GM12878 (cell line): ENCODE measurements at regions not wholly inside any gene's neighbourhood (a gene's known extent, or its start where the extent isn't known, plus 50 kb on each side); places are given as distances from the start of the nearest gene placed in this dataset.

Source experiments
- BRCA1 ChIP-seq: IDR thresholded peaks from 2 replicates; pipeline ENCODE4 v1.6.1; 2011; ENCODE audit warnings: low read depth, low read length, improper control_type of control experiment
- CBFB ChIP-seq: IDR thresholded peaks from 2 replicates; pipeline ENCODE4 v1.6.1; 2016; ENCODE audit warnings: antibody characterized with exemption, low read depth
- CEBPB ChIP-seq, 2 experiments: fragments of 150-350 bp in 1 of 2; IDR thresholded peaks; 2 replicates each; pipeline ENCODE4 v1.6.1; 2012 to 2014; ENCODE audit warnings: low read depth in 2 of 2, low read length in 2 of 2, borderline replicate concordance in 1 of 2, inconsistent platforms in 1 of 2
- EED ChIP-seq: sonication (generic); IDR thresholded peaks from 2 replicates; pipeline ENCODE4 v1.6.1; 2016; ENCODE audit warnings: antibody characterized with exemption, low read depth
- MXI1 ChIP-seq: fragments of 150-350 bp; IDR thresholded peaks from 2 replicates; pipeline ENCODE4 v1.6.1; 2011; ENCODE audit warnings: low read depth, mild to moderate bottlenecking, inconsistent platforms, low read length, improper control_type of control experiment
- NBN ChIP-seq: fragments of 450-650 bp; IDR thresholded peaks from 2 replicates; pipeline ENCODE4 v1.6.1; 2016
- PRDM15 ChIP-seq: fragments of 450-650 bp; formaldehyde crosslinking; IDR thresholded peaks from 2 replicates; pipeline ENCODE4 v1.4.0; 2020; ENCODE audit warnings: mild to moderate bottlenecking, moderate library complexity
- RCOR1 ChIP-seq: conservative IDR thresholded peaks from 2 replicates; pipeline ENCODE4 v1.6.1; 2012; ENCODE audit warnings: low read depth, low read length, improper control_type of control experiment
- STAT3 ChIP-seq: IDR thresholded peaks from 2 replicates; pipeline ENCODE4 v1.6.1; 2011; ENCODE audit warnings: low read depth, low read length, improper control_type of control experiment
- YY1 ChIP-seq: IDR thresholded peaks from 2 replicates; pipeline ENCODE4 v1.6.1; 2011; ENCODE audit warnings: low read depth, mild to moderate bottlenecking, low read length
- TF ChIP-seq, protein P1 (sequence below): fragments of 150-350 bp; IDR thresholded peaks from 2 replicates; pipeline ENCODE4 v1.6.1; 2016; ENCODE audit warnings: low read depth, low read length

GRCh38 chr5:147055850-147056566 lies 177.5 kb upstream of the PPP2R2B start (continued):
- no peak for TF ChIP-seq PRDM15
- TF ChIP-seq, protein P1, sequence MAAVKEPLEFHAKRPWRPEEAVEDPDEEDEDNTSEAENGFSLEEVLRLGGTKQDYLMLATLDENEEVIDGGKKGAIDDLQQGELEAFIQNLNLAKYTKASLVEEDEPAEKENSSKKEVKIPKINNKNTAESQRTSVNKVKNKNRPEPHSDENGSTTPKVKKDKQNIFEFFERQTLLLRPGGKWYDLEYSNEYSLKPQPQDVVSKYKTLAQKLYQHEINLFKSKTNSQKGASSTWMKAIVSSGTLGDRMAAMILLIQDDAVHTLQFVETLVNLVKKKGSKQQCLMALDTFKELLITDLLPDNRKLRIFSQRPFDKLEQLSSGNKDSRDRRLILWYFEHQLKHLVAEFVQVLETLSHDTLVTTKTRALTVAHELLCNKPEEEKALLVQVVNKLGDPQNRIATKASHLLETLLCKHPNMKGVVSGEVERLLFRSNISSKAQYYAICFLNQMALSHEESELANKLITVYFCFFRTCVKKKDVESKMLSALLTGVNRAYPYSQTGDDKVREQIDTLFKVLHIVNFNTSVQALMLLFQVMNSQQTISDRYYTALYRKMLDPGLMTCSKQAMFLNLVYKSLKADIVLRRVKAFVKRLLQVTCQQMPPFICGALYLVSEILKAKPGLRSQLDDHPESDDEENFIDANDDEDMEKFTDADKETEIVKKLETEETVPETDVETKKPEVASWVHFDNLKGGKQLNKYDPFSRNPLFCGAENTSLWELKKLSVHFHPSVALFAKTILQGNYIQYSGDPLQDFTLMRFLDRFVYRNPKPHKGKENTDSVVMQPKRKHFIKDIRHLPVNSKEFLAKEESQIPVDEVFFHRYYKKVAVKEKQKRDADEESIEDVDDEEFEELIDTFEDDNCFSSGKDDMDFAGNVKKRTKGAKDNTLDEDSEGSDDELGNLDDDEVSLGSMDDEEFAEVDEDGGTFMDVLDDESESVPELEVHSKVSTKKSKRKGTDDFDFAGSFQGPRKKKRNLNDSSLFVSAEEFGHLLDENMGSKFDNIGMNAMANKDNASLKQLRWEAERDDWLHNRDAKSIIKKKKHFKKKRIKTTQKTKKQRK: no peak
- TF ChIP-seq STAT3: no peak
- TF ChIP-seq NBN: no peak
- no peak for TF ChIP-seq BRCA1
- TF ChIP-seq MXI1: no peak
- no peak for TF ChIP-seq EED
- no peak for TF ChIP-seq CEBPB (IDR thresholded peaks at IDR 0.05; ENCODE audit: borderline replicate concordance in 1 of 2, low read depth in 2 of 2, low read length in 2 of 2)
- TF ChIP-seq CBFB: no peak
- no peak for TF ChIP-seq YY1
- TF ChIP-seq RCOR1: no peak
